ENCODE measurements at regions not wholly inside any gene's neighbourhood (a gene's known extent, or its start where the extent isn't known, plus 50 kb on each side); places are given as distances from the start of the nearest gene placed in this dataset.
"Not testable (repeated sequence)": the region's sequence is repeated elsewhere in the genome, so short reads cannot be mapped to it uniquely, and the experiment has no call there.

DNA sequence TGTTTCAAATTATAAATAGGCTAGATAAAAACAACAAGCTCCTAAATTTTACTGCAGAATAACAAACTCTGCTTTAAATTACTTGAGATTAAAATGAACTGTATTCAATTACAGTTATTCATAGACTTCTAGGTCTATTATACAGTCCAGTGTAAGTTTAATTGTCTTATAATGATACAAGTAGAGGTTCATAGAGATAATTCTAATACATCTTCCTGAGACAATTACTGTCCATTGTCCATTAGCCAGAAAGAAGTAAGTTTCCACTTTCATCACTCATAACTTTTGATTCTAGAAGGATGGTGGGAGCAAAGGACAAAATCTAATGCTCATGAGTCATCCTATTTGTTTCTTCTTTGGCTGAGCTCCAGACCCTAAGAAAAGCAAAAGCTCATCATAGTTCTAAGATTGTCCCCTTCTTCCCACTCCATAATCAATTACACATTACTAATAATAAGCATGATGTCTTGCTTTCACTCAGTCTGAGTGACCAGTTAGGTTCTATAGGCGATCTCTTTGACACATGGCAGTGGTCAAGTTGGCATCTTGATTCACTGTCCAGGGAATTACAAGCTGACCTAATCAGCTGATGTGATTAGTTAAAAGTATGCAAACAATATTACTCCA, 502.5 kb upstream of the IZUMO3 start:
- Mint-ChIP-seq H3K4me3 (no peak overlapping the region), H3K27me3 (no peaks in the 10 kb centered on the region), H3K4me1 (no peaks in the 10 kb centered on the region), H3K9me3 (peaks cover 0 to 14% (median 4%) of the 10 kb centered on the region in 7 donors), H3K27ac (no peak overlapping the region), H3K36me3 (no peaks in the 10 kb centered on the region)
- DNase-seq (no peak), ATAC-seq (ENCODE audit: low read depth in 2 of 2) (no peak)
- no peak overlapping the region for H3K4me3 ChIP-seq (ENCODE audit: low read depth, low read length)
- H3K36me3 ChIP-seq (ENCODE audit: control insufficient read depth, insufficient read depth, low read length), result no peaks in the 10 kb centered on the region
- no peaks in the 10 kb centered on the region for H3K27me3 ChIP-seq (ENCODE audit: control insufficient read depth, insufficient read depth, low read length)
- H3K27ac ChIP-seq (ENCODE audit: insufficient read depth, low read length, poor library complexity, severe bottlenecking), result no peak overlapping the region
- no peaks in the 10 kb centered on the region for H3K4me1 ChIP-seq (ENCODE audit: control insufficient read depth, insufficient read depth, low read length, poor library complexity, severe bottlenecking)
- H3K9me3 ChIP-seq (ENCODE audit: control insufficient read depth in 2 of 2, low read length in 2 of 2), result no peaks in the 10 kb centered on the region

DNA sequence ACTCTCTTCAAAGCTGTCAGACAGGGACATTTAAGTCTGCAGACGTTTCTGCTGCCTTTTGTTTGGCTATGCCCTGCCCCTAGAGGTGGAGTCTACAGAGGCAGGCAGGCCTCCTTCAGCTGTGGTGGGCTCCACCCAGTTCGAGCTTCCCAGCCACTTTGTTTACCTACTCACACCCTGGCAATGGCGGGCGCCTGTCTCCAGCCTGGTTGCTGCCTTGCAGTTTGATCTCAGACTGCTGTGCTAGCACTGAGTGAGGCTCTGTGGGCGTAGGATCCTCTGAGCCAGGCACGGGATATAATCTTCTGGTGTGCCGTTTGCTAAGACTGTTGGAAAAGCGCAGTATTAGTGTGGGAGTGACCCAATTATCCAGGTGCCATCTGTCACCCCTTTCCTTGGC, 499.8 kb upstream of the IZUMO3 start:
- not testable (repeated sequence) for ATAC-seq (ENCODE audit: low read depth in 2 of 2); DNase-seq; H3K9me3 ChIP-seq (ENCODE audit: control insufficient read depth in 2 of 2, low read length in 2 of 2); H3K27ac ChIP-seq (ENCODE audit: insufficient read depth, low read length, poor library complexity, severe bottlenecking); H3K4me1 Mint-ChIP-seq; H3K27me3 ChIP-seq (ENCODE audit: control insufficient read depth, insufficient read depth, low read length); H3K27ac Mint-ChIP-seq; H3K9me3 Mint-ChIP-seq; H3K4me3 ChIP-seq (ENCODE audit: low read depth, low read length); H3K4me3 Mint-ChIP-seq; H3K4me1 ChIP-seq (ENCODE audit: control insufficient read depth, insufficient read depth, low read length, poor library complexity, severe bottlenecking); H3K36me3 ChIP-seq (ENCODE audit: control insufficient read depth, insufficient read depth, low read length); H3K27me3 Mint-ChIP-seq; H3K36me3 Mint-ChIP-seq

DNA sequence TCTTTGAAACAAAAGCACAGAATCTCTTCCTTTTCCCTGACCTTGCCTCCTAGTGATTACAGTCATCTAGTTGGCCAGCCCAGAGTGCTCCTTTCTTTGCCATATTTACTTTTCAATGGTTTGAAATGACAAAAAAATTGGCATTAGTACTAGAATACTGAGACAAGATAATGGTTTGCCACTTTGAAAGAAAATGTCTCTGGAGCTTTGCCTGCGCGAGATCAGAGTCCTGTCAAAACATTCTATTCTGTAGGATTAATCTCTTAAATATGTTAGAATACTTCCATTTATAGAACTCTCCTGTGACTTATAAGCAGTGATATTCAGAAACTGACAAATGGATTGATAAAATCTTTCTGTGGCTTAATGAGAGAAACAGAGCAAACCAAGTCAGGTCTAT, 484.0 kb upstream of the IZUMO3 start:
- no peak overlapping the region for H3K27ac Mint-ChIP-seq
- ATAC-seq (ENCODE audit: low read depth in 2 of 2), result no peak
- H3K27me3 Mint-ChIP-seq, result no peaks in the 10 kb centered on the region
- no peaks in the 10 kb centered on the region for H3K4me1 Mint-ChIP-seq
- no peak overlapping the region for H3K4me3 ChIP-seq (ENCODE audit: low read depth, low read length)
- no peaks in the 10 kb centered on the region for H3K4me1 ChIP-seq (ENCODE audit: control insufficient read depth, insufficient read depth, low read length, poor library complexity, severe bottlenecking)
- H3K36me3 ChIP-seq (ENCODE audit: control insufficient read depth, insufficient read depth, low read length), result no peaks in the 10 kb centered on the region
- H3K27me3 ChIP-seq (ENCODE audit: control insufficient read depth, insufficient read depth, low read length), result no peaks in the 10 kb centered on the region
- H3K9me3 ChIP-seq (ENCODE audit: control insufficient read depth in 2 of 2, low read length in 2 of 2), result peaks cover 8 to 14% of the 10 kb centered on the region in 2 experiments
- no peak overlapping the region for H3K4me3 Mint-ChIP-seq
- H3K27ac ChIP-seq (ENCODE audit: insufficient read depth, low read length, poor library complexity, severe bottlenecking), result no peak overlapping the region
- DNase-seq, result no peak
- H3K36me3 Mint-ChIP-seq, result peaks cover 3% of the 10 kb centered on the region
- H3K9me3 Mint-ChIP-seq, result peaks cover 0 to 22% (median 7%) of the 10 kb centered on the region in 7 donors

DNA sequence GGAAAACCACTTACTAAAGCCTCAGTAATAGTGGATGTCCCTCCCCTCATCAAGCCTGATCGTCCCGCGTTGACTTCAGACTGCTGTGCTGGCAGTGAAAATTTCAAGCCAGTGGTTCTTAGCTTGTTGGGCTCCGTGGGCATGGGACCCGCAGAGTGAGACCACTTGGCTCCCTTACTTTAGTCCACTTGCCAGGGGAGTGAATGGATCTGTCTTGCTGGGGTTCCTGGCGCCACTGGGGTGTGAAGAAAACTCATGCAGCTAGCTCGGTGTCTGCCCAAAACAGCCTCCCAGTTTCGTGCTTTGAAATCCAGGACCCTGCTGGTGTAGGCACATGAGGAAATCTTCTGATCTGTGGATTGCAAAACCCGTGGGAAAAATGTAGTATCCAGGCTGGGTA, 480.0 kb upstream of the IZUMO3 start:
- no peaks in the 10 kb centered on the region for H3K36me3 ChIP-seq (ENCODE audit: control insufficient read depth, insufficient read depth, low read length)
- H3K27me3 ChIP-seq (ENCODE audit: control insufficient read depth, insufficient read depth, low read length), result no peaks in the 10 kb centered on the region
- DNase-seq (no peak), ATAC-seq (ENCODE audit: low read depth in 2 of 2) (no peak)
- no peak overlapping the region for H3K27ac Mint-ChIP-seq
- H3K4me3 Mint-ChIP-seq, result no peak overlapping the region
- no peaks in the 10 kb centered on the region for H3K4me1 Mint-ChIP-seq
- peaks cover 5 to 41% (median 11%) of the 10 kb centered on the region in 7 donors for H3K9me3 Mint-ChIP-seq
- peaks cover 3% of the 10 kb centered on the region for H3K36me3 Mint-ChIP-seq
- peaks cover 6 to 9% of the 10 kb centered on the region in 2 experiments for H3K9me3 ChIP-seq (ENCODE audit: control insufficient read depth in 2 of 2, low read length in 2 of 2)
- H3K27me3 Mint-ChIP-seq, result no peaks in the 10 kb centered on the region
- H3K27ac ChIP-seq (ENCODE audit: insufficient read depth, low read length, poor library complexity, severe bottlenecking), result no peak overlapping the region
- no peak overlapping the region for H3K4me3 ChIP-seq (ENCODE audit: low read depth, low read length)
- H3K4me1 ChIP-seq (ENCODE audit: control insufficient read depth, insufficient read depth, low read length, poor library complexity, severe bottlenecking), result no peaks in the 10 kb centered on the region

DNA sequence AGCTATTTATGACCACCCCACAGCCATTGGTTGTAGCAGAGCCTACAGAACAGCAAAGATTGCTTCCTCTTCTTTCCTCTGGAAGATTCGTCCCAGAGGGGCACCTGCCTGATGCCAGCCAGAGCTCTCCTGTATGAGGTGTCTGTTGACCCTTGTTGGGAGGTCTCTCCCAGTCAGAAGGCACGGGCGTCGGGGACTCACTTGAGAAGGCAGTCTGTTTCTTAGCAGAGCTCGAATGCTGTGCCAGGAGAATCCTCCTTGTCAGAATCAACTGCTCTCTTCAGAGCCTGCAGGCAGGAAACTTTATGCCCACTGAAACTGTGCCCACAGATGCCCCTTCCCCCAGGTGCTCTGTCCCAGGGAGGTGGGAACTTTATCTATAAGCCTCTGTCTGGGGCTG, 479.5 kb upstream of the IZUMO3 start:
- Mint-ChIP-seq H3K27ac (no peak overlapping the region), H3K4me3 (no peak overlapping the region), H3K9me3 (peaks cover 5 to 43% (median 11%) of the 10 kb centered on the region in 7 donors), H3K4me1 (no peaks in the 10 kb centered on the region), H3K36me3 (peaks cover 3% of the 10 kb centered on the region), H3K27me3 (no peaks in the 10 kb centered on the region)
- ATAC-seq (ENCODE audit: low read depth in 2 of 2), result no peak
- H3K27me3 ChIP-seq (ENCODE audit: control insufficient read depth, insufficient read depth, low read length), result no peaks in the 10 kb centered on the region
- no peak overlapping the region for H3K27ac ChIP-seq (ENCODE audit: insufficient read depth, low read length, poor library complexity, severe bottlenecking)
- no peak for DNase-seq
- H3K4me1 ChIP-seq (ENCODE audit: control insufficient read depth, insufficient read depth, low read length, poor library complexity, severe bottlenecking), result no peaks in the 10 kb centered on the region
- no peaks in the 10 kb centered on the region for H3K36me3 ChIP-seq (ENCODE audit: control insufficient read depth, insufficient read depth, low read length)
- peaks cover 5 to 7% of the 10 kb centered on the region in 2 experiments for H3K9me3 ChIP-seq (ENCODE audit: control insufficient read depth in 2 of 2, low read length in 2 of 2)
- H3K4me3 ChIP-seq (ENCODE audit: low read depth, low read length), result no peak overlapping the region

DNA sequence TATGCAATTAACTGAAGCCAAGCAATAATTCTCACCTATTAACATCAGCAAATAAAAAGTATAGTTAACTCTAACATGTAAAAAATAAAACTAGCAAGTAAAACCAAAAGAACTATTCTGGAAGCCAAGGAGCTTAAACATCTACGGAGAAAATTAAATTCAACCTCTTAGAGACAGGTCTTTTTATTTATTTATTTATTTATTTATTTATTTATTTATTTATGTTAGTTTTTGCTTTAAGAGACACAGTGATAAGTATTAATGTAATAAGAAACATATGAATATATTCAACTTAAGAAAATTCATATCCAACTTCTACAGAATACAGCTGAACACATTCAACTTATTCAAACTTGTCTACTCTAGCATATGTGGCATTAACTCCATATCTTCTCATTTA, 472.1 kb upstream of the IZUMO3 start:
- no peaks in the 10 kb centered on the region for H3K9me3 ChIP-seq (ENCODE audit: control insufficient read depth in 2 of 2, low read length in 2 of 2)
- H3K4me3 Mint-ChIP-seq, result no peak overlapping the region
- peaks cover 0 to 32% (median 6%) of the 10 kb centered on the region in 7 donors for H3K9me3 Mint-ChIP-seq
- H3K27me3 ChIP-seq (ENCODE audit: control insufficient read depth, insufficient read depth, low read length), result no peaks in the 10 kb centered on the region
- H3K27me3 Mint-ChIP-seq, result no peaks in the 10 kb centered on the region
- ATAC-seq (ENCODE audit: low read depth in 2 of 2) (no peak), DNase-seq (no peak)
- no peak overlapping the region for H3K27ac Mint-ChIP-seq
- no peaks in the 10 kb centered on the region for H3K4me1 Mint-ChIP-seq
- no peaks in the 10 kb centered on the region for H3K36me3 Mint-ChIP-seq
- H3K4me1 ChIP-seq (ENCODE audit: control insufficient read depth, insufficient read depth, low read length, poor library complexity, severe bottlenecking), result no peaks in the 10 kb centered on the region
- no peak overlapping the region for H3K4me3 ChIP-seq (ENCODE audit: low read depth, low read length)
- H3K27ac ChIP-seq (ENCODE audit: insufficient read depth, low read length, poor library complexity, severe bottlenecking), result no peak overlapping the region
- no peaks in the 10 kb centered on the region for H3K36me3 ChIP-seq (ENCODE audit: control insufficient read depth, insufficient read depth, low read length)

DNA sequence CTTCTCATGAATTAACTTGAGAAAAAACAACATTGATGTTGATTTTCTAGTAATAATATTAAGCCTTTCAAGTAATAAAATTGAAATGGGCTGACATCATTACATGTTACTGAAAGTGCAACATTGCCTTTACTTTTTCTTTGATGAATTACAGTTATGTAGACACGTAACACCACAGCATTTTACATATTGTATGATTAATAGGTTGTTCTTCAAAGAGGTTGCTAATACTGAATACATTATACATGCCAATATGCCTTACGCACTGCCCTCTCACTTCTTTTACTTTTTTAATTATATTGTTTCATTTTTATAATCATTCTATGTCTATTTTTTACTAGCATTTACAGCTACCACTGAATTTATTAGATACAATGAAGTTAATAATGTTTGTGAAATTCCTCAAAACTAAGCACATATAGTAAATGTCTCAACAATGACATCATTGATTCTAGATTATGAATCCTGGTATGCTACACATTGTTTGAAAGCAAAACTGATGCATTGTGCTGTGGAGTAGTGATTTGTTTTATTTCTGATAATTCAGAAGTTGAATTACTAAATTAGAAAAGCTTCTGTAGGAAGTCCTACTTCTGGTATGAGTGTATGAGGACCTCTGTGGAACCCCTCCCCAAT, 464.4 kb upstream of the IZUMO3 start:
- H3K9me3 Mint-ChIP-seq, result peaks cover 2 to 22% (median 7%) of the 10 kb centered on the region in 7 donors
- H3K4me3 Mint-ChIP-seq, result no peak overlapping the region
- no peaks in the 10 kb centered on the region for H3K27me3 Mint-ChIP-seq
- Histone ChIP-seq H3K27me3 (ENCODE audit: control insufficient read depth, insufficient read depth, low read length) (no peaks in the 10 kb centered on the region), H3K9me3 (ENCODE audit: control insufficient read depth in 2 of 2, low read length in 2 of 2) (peaks cover 0 to 13% of the 10 kb centered on the region in 2 experiments), H3K27ac (ENCODE audit: insufficient read depth, low read length, poor library complexity, severe bottlenecking) (no peak overlapping the region), H3K36me3 (ENCODE audit: control insufficient read depth, insufficient read depth, low read length) (no peaks in the 10 kb centered on the region), H3K4me3 (ENCODE audit: low read depth, low read length) (no peak overlapping the region), H3K4me1 (ENCODE audit: control insufficient read depth, insufficient read depth, low read length, poor library complexity, severe bottlenecking) (no peaks in the 10 kb centered on the region)
- no peak overlapping the region for H3K27ac Mint-ChIP-seq
- no peak for DNase-seq
- H3K36me3 Mint-ChIP-seq, result no peaks in the 10 kb centered on the region
- H3K4me1 Mint-ChIP-seq, result no peaks in the 10 kb centered on the region
- no peak for ATAC-seq (ENCODE audit: low read depth in 2 of 2)

DNA sequence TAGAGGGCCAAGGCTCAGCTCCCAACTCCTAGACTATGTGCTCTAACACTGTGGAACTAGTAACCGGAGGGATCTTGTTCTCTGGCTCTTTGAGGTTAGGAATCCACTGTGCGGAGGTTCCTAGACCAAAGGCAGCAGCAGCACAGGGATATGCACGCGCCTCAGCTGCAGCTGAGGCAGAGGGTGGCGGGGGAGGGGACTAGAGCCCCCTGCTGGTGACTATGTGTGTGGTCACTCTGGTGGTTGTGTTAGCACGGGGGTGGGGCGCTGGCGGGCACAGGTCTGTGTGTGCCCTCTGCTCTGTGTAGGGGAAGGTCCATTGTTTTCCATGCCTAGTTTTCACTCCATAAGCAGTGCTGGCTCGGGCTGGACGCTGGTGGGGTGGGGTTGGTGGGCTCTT, 458.0 kb upstream of the IZUMO3 start:
- no peak overlapping the region for H3K4me3 ChIP-seq (ENCODE audit: low read depth, low read length)
- H3K4me1 ChIP-seq (ENCODE audit: control insufficient read depth, insufficient read depth, low read length, poor library complexity, severe bottlenecking), result no peaks in the 10 kb centered on the region
- H3K27me3 ChIP-seq (ENCODE audit: control insufficient read depth, insufficient read depth, low read length), result no peaks in the 10 kb centered on the region
- H3K9me3 ChIP-seq (ENCODE audit: control insufficient read depth in 2 of 2, low read length in 2 of 2), result no peaks in the 10 kb centered on the region
- Mint-ChIP-seq H3K27me3 (no peaks in the 10 kb centered on the region), H3K36me3 (no peaks in the 10 kb centered on the region), H3K27ac (no peak overlapping the region), H3K9me3 (peaks cover 4 to 38% (median 9%) of the 10 kb centered on the region in 7 donors), H3K4me1 (no peaks in the 10 kb centered on the region), H3K4me3 (no peak overlapping the region)
- no peak overlapping the region for H3K27ac ChIP-seq (ENCODE audit: insufficient read depth, low read length, poor library complexity, severe bottlenecking)
- H3K36me3 ChIP-seq (ENCODE audit: control insufficient read depth, insufficient read depth, low read length), result no peaks in the 10 kb centered on the region
- DNase-seq (no peak), ATAC-seq (ENCODE audit: low read depth in 2 of 2) (no peak)
